ENCODE measurements at regions not wholly inside any gene's neighbourhood (a gene's known extent, or its start where the extent isn't known, plus 50 kb on each side); places are given as distances from the start of the nearest gene placed in this dataset.

DNA sequence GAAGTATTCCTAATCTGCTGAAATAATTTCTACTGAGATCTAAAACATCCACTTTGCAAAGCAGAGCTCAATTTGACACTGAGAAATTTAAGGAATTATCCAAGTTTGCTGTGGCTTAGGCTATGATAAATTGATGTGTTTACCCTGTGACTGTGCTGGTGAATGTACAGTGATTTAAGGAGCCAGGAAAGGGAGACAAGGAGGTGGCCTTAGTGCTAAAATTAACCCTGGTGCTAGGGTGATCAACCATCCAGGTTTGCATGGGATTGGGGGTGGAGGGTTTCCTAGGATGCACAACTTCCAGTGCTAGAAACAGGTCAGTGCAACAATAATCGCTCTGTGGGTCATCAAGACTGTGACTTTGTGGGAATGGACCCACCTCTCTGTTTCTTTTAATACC is 307.5 kb upstream of the SPRED2 start:
- Mint-ChIP-seq H3K4me1 (no peaks in the 10 kb centered on the region), H3K36me3 (ENCODE audit: low read depth) (no peaks in the 10 kb centered on the region), H3K27ac (no peak overlapping the region), H3K4me3 (no peak overlapping the region), H3K27me3 (ENCODE audit: low read depth) (no peaks in the 10 kb centered on the region), H3K9me3 (peaks cover 13% of the 10 kb centered on the region)
- no peak for TF ChIP-seq CTCF (IDR thresholded peaks at IDR 0.05; ENCODE audit: unreplicated experiment in 3 of 3)

- Mint-ChIP-seq H3K9me3 (peaks cover 15% of the 10 kb centered on the region), H3K27me3 (ENCODE audit: low read depth) (no peaks in the 10 kb centered on the region), H3K4me1 (no peaks in the 10 kb centered on the region), H3K27ac (no peak overlapping the region), H3K4me3 (no peak overlapping the region), H3K36me3 (ENCODE audit: low read depth) (no peaks in the 10 kb centered on the region)
- TF ChIP-seq CTCF (IDR thresholded peaks at IDR 0.05; ENCODE audit: unreplicated experiment in 3 of 3): no peak
Measured at GRCh38 chr2:65737452-65738011, 305.1 kb upstream of the SPRED2 start.

DNA sequence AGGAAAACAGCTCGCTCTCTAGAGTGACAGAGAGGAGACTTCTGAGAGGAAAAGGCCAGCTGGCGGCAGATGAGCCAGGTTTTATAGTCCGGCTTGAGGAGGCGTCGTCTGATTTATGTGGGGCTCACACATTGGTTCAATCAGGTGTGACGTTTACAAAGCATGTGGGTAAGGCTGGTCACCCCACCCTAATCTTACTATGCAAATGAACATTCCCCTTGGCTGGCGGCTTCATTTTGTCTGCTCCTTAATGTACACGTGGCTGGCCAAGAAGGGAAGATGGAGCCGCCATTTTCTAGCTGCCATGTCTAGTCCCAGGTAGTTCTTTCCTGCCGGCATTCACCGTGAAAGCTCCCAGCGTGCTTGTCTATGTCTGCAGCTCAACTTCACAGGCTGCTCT is 299.1 kb upstream of the SPRED2 start:
- Mint-ChIP-seq H3K27me3 (ENCODE audit: low read depth) (no peaks in the 10 kb centered on the region), H3K36me3 (ENCODE audit: low read depth) (no peaks in the 10 kb centered on the region)

GRCh38 chr2:65730186-65730585 is 297.8 kb upstream of the SPRED2 start:
- H3K4me1 Mint-ChIP-seq: no peaks in the 10 kb centered on the region
- peaks cover 5% of the 10 kb centered on the region for H3K36me3 Mint-ChIP-seq (ENCODE audit: low read depth)
- no peaks in the 10 kb centered on the region for H3K27me3 Mint-ChIP-seq (ENCODE audit: low read depth)

More for the DNA sequence above, 299.1 kb upstream of the SPRED2 start:
- no peak overlapping the region for H3K4me3 Mint-ChIP-seq
- no peaks in the 10 kb centered on the region for H3K4me1 Mint-ChIP-seq
- no peak overlapping the region for H3K27ac Mint-ChIP-seq
- no peak for TF ChIP-seq CTCF (IDR thresholded peaks at IDR 0.05; ENCODE audit: unreplicated experiment in 3 of 3)
- peaks cover 19% of the 10 kb centered on the region for H3K9me3 Mint-ChIP-seq

GRCh38 chr2:65729246-65729645 is 296.8 kb upstream of the SPRED2 start:
- H3K9me3 Mint-ChIP-seq: peaks cover 15% of the 10 kb centered on the region
- H3K27me3 Mint-ChIP-seq (ENCODE audit: low read depth): no peaks in the 10 kb centered on the region
- peaks cover 5% of the 10 kb centered on the region for H3K36me3 Mint-ChIP-seq (ENCODE audit: low read depth)
- H3K27ac Mint-ChIP-seq: no peak overlapping the region
- H3K4me3 Mint-ChIP-seq: no peak overlapping the region
- no peak for TF ChIP-seq CTCF (IDR thresholded peaks at IDR 0.05; ENCODE audit: unreplicated experiment in 3 of 3)
- no peaks in the 10 kb centered on the region for H3K4me1 Mint-ChIP-seq

More at GRCh38 chr2:65730186-65730585, 297.8 kb upstream of the SPRED2 start:
- peaks cover 20% of the 10 kb centered on the region for H3K9me3 Mint-ChIP-seq
- TF ChIP-seq CTCF (IDR thresholded peaks at IDR 0.05; ENCODE audit: unreplicated experiment in 3 of 3): no peak
- no peak overlapping the region for H3K27ac Mint-ChIP-seq
- no peak overlapping the region for H3K4me3 Mint-ChIP-seq

GRCh38 chr2:65728477-65729180 is 296.2 kb upstream of the SPRED2 start:
- Mint-ChIP-seq H3K9me3 (peaks cover 15% of the 10 kb centered on the region), H3K27me3 (ENCODE audit: low read depth) (no peaks in the 10 kb centered on the region), H3K27ac (no peak overlapping the region), H3K36me3 (ENCODE audit: low read depth) (peaks cover 5% of the 10 kb centered on the region), H3K4me1 (no peaks in the 10 kb centered on the region), H3K4me3 (no peak overlapping the region)
- no peak for TF ChIP-seq CTCF (IDR thresholded peaks at IDR 0.05; ENCODE audit: unreplicated experiment in 3 of 3)

All from nephron (organoid).